ENCODE measurements at regions not wholly inside any gene's neighbourhood (a gene's known extent, or its start where the extent isn't known, plus 50 kb on each side); places are given as distances from the start of the nearest gene placed in this dataset.
"Not testable (repeated sequence)": the region's sequence is repeated elsewhere in the genome, so short reads cannot be mapped to it uniquely, and the experiment has no call there.

- intact Hi-C loops (cut with DNase I; ENCODE audit: low total_unique reads), result no loop called here
Measured at GRCh38 chr6:82551831-82552230, 188.2 kb downstream of the TPBG start.

GRCh38 chr6:82553863-82554531 lies 190.4 kb downstream of the TPBG start:
- WGBS, 2 donors, result 72 to 77% methylated on average over 2 of the region's 2 CpGs
- no peaks in the 10 kb centered on the region for H3K36me3 ChIP-seq (ENCODE audit: low read depth, missing control alignments)

More at GRCh38 chr6:82551831-82552230, 188.2 kb downstream of the TPBG start:
- Histone ChIP-seq H3K27me3 (no peaks in the 10 kb centered on the region), H3K36me3 (ENCODE audit: low read depth, missing control alignments) (no peaks in the 10 kb centered on the region), H3K4me1 (no peaks in the 10 kb centered on the region), H3K9me3 (no peaks in the 10 kb centered on the region), H3K27ac (no peak overlapping the region), H3K4me3 (no peak overlapping the region)
- no peak for DNase-seq
- WGBS, 2 donors, result 81 to 95% methylated on average over 5 to 7 of the region's 7 CpGs
- no peak for TF ChIP-seq CTCF (IDR thresholded peaks at IDR 0.05)
- no peak for TF ChIP-seq POLR2A (IDR thresholded peaks at IDR 0.05)

GRCh38 chr6:82554666-82555065 lies 191.0 kb downstream of the TPBG start:
- 83 to 89% methylated on average over 1 of the region's 1 CpG for WGBS, 2 donors

More at GRCh38 chr6:82553863-82554531, 190.4 kb downstream of the TPBG start:
- Histone ChIP-seq H3K27ac (no peak overlapping the region), H3K27me3 (no peaks in the 10 kb centered on the region), H3K9me3 (no peaks in the 10 kb centered on the region), H3K4me1 (no peaks in the 10 kb centered on the region), H3K4me3 (no peak overlapping the region)
- no peak for DNase-seq
- no peak for TF ChIP-seq POLR2A (IDR thresholded peaks at IDR 0.05)
- TF ChIP-seq CTCF (IDR thresholded peaks at IDR 0.05), result no peak
- intact Hi-C loops (cut with DNase I; ENCODE audit: low total_unique reads), result no loop called here

GRCh38 chr6:82555801-82556200 lies 192.2 kb downstream of the TPBG start:
- 90 to 96% methylated on average over 1 of the region's 1 CpG for WGBS, 2 donors
- no peak for DNase-seq
- no peak for TF ChIP-seq CTCF (IDR thresholded peaks at IDR 0.05)
- TF ChIP-seq POLR2A (IDR thresholded peaks at IDR 0.05), result no peak
- no peaks in the 10 kb centered on the region for H3K36me3 ChIP-seq (ENCODE audit: low read depth, missing control alignments)
- H3K27ac ChIP-seq, result no peak overlapping the region
- H3K9me3 ChIP-seq, result no peaks in the 10 kb centered on the region
- no peak overlapping the region for H3K4me3 ChIP-seq
- intact Hi-C loops (cut with DNase I; ENCODE audit: low total_unique reads), result no loop called here
- H3K4me1 ChIP-seq, result no peaks in the 10 kb centered on the region
- H3K27me3 ChIP-seq, result no peaks in the 10 kb centered on the region

More at GRCh38 chr6:82554666-82555065, 191.0 kb downstream of the TPBG start:
- TF ChIP-seq CTCF (IDR thresholded peaks at IDR 0.05) (no peak), POLR2A (IDR thresholded peaks at IDR 0.05) (no peak)
- Histone ChIP-seq H3K27ac (no peak overlapping the region), H3K4me1 (no peaks in the 10 kb centered on the region), H3K36me3 (ENCODE audit: low read depth, missing control alignments) (no peaks in the 10 kb centered on the region), H3K27me3 (no peaks in the 10 kb centered on the region), H3K9me3 (no peaks in the 10 kb centered on the region), H3K4me3 (no peak overlapping the region)
- intact Hi-C loops (cut with DNase I; ENCODE audit: low total_unique reads), result no loop called here
- no peak for DNase-seq

GRCh38 chr6:82558531-82558930 lies 194.9 kb downstream of the TPBG start:
- H3K4me1 ChIP-seq; H3K9me3 ChIP-seq; H3K4me3 ChIP-seq; H3K27ac ChIP-seq; H3K36me3 ChIP-seq (ENCODE audit: low read depth, missing control alignments); DNase-seq; H3K27me3 ChIP-seq; intact Hi-C loops (cut with DNase I; ENCODE audit: low total_unique reads): not testable (repeated sequence)
- 87 to 93% methylated on average over 12 to 20 of the region's 20 CpGs for WGBS, 2 donors
